Esophagus muscularis mucosa (tissue), 4 donors: ENCODE measurements at regions not wholly inside any gene's neighbourhood (a gene's known extent, or its start where the extent isn't known, plus 50 kb on each side); places are given as distances from the start of the nearest gene placed in this dataset.
A peak's percentile ranks its signal among the peaks of the same experiment; 100 is the strongest.

Source experiments
- DNase-seq: peaks from one replicate; pipeline ENCODE4 v3.0.0-alpha.2; 2017; ENCODE audit errors: extremely low spot score
- H3K27ac ChIP-seq, 4 donors: fragments of 200-600 bp; sonication (generic); replicated peaks in 1 of 4; 1 replicate in 3 of 4; 2 replicates in 1 of 4; pipeline ENCODE4 v1.5.1; 2016 to 2019; ENCODE audit warnings: mild to moderate bottlenecking in 1 of 4
- H3K27me3 ChIP-seq, 4 donors: fragments of 200-600 bp; sonication (generic); one replicate each; pipeline versions ENCODE4 v1.5.1 to v1.6.0; 2016 to 2019
- H3K36me3 ChIP-seq, 4 donors: fragments of 200-600 bp; sonication (generic); one replicate each; pipeline ENCODE4 v1.5.1; 2016 to 2019
- H3K4me1 ChIP-seq, 4 donors: fragments of 200-600 bp; sonication (generic); one replicate each; pipeline ENCODE4 v1.5.1; 2016 to 2019
- H3K4me3 ChIP-seq, 4 donors: fragments of 200-600 bp; sonication (generic); 1 replicate in 2 of 4; 2 replicates in 2 of 4; pipeline ENCODE4 v1.5.1; 2016 to 2019; ENCODE audit warnings: mild to moderate bottlenecking in 4 of 4, moderate library complexity in 1 of 4
- H3K9me3 ChIP-seq, 4 donors: fragments of 200-600 bp; sonication (generic); 1 replicate in 3 of 4; 2 replicates in 1 of 4; pipeline ENCODE4 v1.5.1; 2016 to 2019
- CTCF ChIP-seq, 3 experiments: fragments of 200-600 bp in 2 of 3; fragments of 450-650 bp in 1 of 3; sonication (generic) in 2 of 3; IDR thresholded peaks; one replicate each; pipeline ENCODE4 v1.5.1; 2017 to 2019; ENCODE audit warnings: antibody characterized with exemption in 3 of 3, mild to moderate bottlenecking in 2 of 3, moderate library complexity in 1 of 3
- EP300 ChIP-seq: sonication (generic); formaldehyde crosslinking; IDR thresholded peaks from one replicate; pipeline ENCODE4 v1.6.1; 2017; ENCODE audit warnings: antibody characterized with exemption
- POLR2A ChIP-seq: fragments of 450-650 bp; IDR thresholded peaks from one replicate; pipeline ENCODE4 v1.6.1; 2017; ENCODE audit warnings: antibody characterized with exemption, moderate library complexity, mild to moderate bottlenecking, low read depth
- POLR2AphosphoS5 ChIP-seq, 2 donors: sonication (generic); formaldehyde crosslinking; IDR thresholded peaks; one replicate each; pipeline ENCODE4 v1.6.1; 2017; ENCODE audit warnings: antibody characterized with exemption in 2 of 2
- WGBS: methylation state at CpG from one replicate; pipeline ENCODE4 v1.1.5; 2018; 5-methylcytosine and 5-hydroxymethylcytosine counted together
- intact Hi-C: fragments of 100-400 bp; cut with DNase I; formaldehyde crosslinking; loops from one replicate; pipeline ENCODE4 v1.15.1; 2023

GRCh38 chr3:102032491-102033383 is 183.4 kb downstream of the NFKBIZ start:
- WGBS, result 93% methylated on average over 2 of the region's 2 CpGs
- intact Hi-C loops, result no loop called here
- H3K27me3 ChIP-seq, result no peaks in the 10 kb centered on the region
- no peak overlapping the region for H3K4me3 ChIP-seq
- no peaks in the 10 kb centered on the region for H3K36me3 ChIP-seq
- no peak for TF ChIP-seq CTCF (IDR thresholded peaks at IDR 0.05)
- TF ChIP-seq EP300, result no peak
- no peak for TF ChIP-seq POLR2A
- TF ChIP-seq POLR2AphosphoS5 (IDR thresholded peaks at IDR 0.05), result no peak
- DNase-seq, result no peak
- H3K27ac ChIP-seq, result no peak overlapping the region
- H3K4me1 ChIP-seq, result peaks cover 0 to 12% (median 3%) of the 10 kb centered on the region in 4 donors
- H3K9me3 ChIP-seq, result no peaks in the 10 kb centered on the region

- Histone ChIP-seq H3K36me3 (no peaks in the 10 kb centered on the region), H3K4me1 (peaks cover 0 to 12% (median 3%) of the 10 kb centered on the region in 4 donors), H3K9me3 (peaks cover 0 to 5% (median 0%) of the 10 kb centered on the region in 4 donors), H3K27ac (no peak overlapping the region), H3K4me3 (no peak overlapping the region), H3K27me3 (no peaks in the 10 kb centered on the region)
- no peak for DNase-seq
- intact Hi-C loops, result no loop called here
- WGBS, result 85% methylated on average over 3 of the region's 3 CpGs
- TF ChIP-seq CTCF (IDR thresholded peaks at IDR 0.05) (no peak), POLR2AphosphoS5 (IDR thresholded peaks at IDR 0.05) (no peak), EP300 (no peak), POLR2A (no peak)
Observed at GRCh38 chr3:102034639-102035451, 185.5 kb downstream of the NFKBIZ start.

- 79% methylated on average over 2 of the region's 2 CpGs for WGBS
- no peak for DNase-seq
- Histone ChIP-seq H3K4me1 (peaks cover 0 to 12% (median 3%) of the 10 kb centered on the region in 4 donors), H3K36me3 (no peaks in the 10 kb centered on the region), H3K9me3 (peaks cover 0 to 15% (median 0%) of the 10 kb centered on the region in 4 donors), H3K27ac (no peak overlapping the region), H3K27me3 (no peaks in the 10 kb centered on the region), H3K4me3 (no peak overlapping the region)
- TF ChIP-seq POLR2AphosphoS5 (IDR thresholded peaks at IDR 0.05) (no peak), POLR2A (no peak), EP300 (no peak), CTCF (IDR thresholded peaks at IDR 0.05) (no peak)
- intact Hi-C loops, result no loop called here
Observed at GRCh38 chr3:102036017-102036416, 186.7 kb downstream of the NFKBIZ start.

DNA sequence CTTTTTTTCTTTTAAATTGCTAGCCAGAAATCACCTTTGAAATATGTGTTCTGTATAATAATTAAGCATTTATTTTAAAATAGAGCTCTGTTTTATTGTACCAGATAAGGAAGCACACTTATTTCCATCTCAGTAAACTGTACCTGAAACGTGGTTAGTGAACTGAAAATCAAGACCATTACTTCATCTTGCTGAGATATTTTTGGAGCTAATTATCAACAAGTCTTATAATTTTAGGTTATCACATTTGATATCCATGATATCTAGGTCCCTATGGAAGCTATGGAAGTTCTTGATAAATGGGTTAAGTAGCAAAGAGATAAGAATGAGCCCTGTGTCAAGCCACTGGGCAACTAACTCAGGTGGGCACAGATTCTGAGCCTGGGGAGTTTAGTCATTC is 187.2 kb downstream of the NFKBIZ start:
- H3K27ac ChIP-seq, result peak overlapping the region in 1 of 4 donors; percentile 20
- no peak overlapping the region for H3K4me3 ChIP-seq
- no peak for DNase-seq
- no peaks in the 10 kb centered on the region for H3K27me3 ChIP-seq
- 76% methylated on average over 1 of the region's 1 CpG for WGBS
- peaks cover 0 to 12% (median 3%) of the 10 kb centered on the region in 4 donors for H3K4me1 ChIP-seq
- peaks cover 0 to 15% (median 0%) of the 10 kb centered on the region in 4 donors for H3K9me3 ChIP-seq
- no peak for TF ChIP-seq POLR2A
- no peak for TF ChIP-seq POLR2AphosphoS5 (IDR thresholded peaks at IDR 0.05)
- no peak for TF ChIP-seq CTCF (IDR thresholded peaks at IDR 0.05)
- no peak for TF ChIP-seq EP300
- intact Hi-C loops, result no loop called here
- H3K36me3 ChIP-seq, result no peaks in the 10 kb centered on the region
